Hematopoietic multipotent progenitor cell treated with erythropoietin and hydrocortisone succinate and interleukin-3 and kit ligand, for 15 days (in vitro differentiated cells): ENCODE measurements at regions not wholly inside any gene's neighbourhood (a gene's known extent, or its start where the extent isn't known, plus 50 kb on each side); places are given as distances from the start of the nearest gene placed in this dataset.
"Not testable (repeated sequence)": the region's sequence is repeated elsewhere in the genome, so short reads cannot be mapped to it uniquely, and the experiment has no call there.

Source experiments
- DNase-seq: peaks from one replicate; pipeline ENCODE4 v3.0.0-alpha.2; 2015; ENCODE audit warnings: low spot score

GRCh38 chr11:11715075-11715474 is 93.3 kb upstream of the GALNT18 start:
- not testable (repeated sequence) for DNase-seq

- DNase-seq = no peak
Measured at GRCh38 chr11:11710556-11710955, 88.8 kb upstream of the GALNT18 start.

- DNase-seq = no peak
Measured at GRCh38 chr11:11709447-11710239, 87.8 kb upstream of the GALNT18 start.

- no peak for DNase-seq
Measured at GRCh38 chr11:11708256-11708655, 86.5 kb upstream of the GALNT18 start.

- no peak for DNase-seq
Measured at GRCh38 chr11:11706028-11706427, 84.2 kb upstream of the GALNT18 start.

- DNase-seq = no peak
Measured at GRCh38 chr11:11703885-11704284, 82.1 kb upstream of the GALNT18 start.

GRCh38 chr11:11701070-11701469 is 79.3 kb upstream of the GALNT18 start:
- no peak for DNase-seq

GRCh38 chr11:11697796-11698195 is 76.0 kb upstream of the GALNT18 start:
- DNase-seq = no peak

- DNase-seq = no peak
Measured at GRCh38 chr11:11691296-11692151, 69.7 kb upstream of the GALNT18 start.

GRCh38 chr11:11681536-11681935 is 59.7 kb upstream of the GALNT18 start:
- DNase-seq = no peak

GRCh38 chr11:11677672-11678356 is 56.0 kb upstream of the GALNT18 start:
- no peak for DNase-seq

- DNase-seq = no peak
Measured at GRCh38 chr11:11675671-11676181, 53.9 kb upstream of the GALNT18 start.

- no peak for DNase-seq
Measured at GRCh38 chr11:11672789-11673188, 51.0 kb upstream of the GALNT18 start.

GRCh38 chr11:11672101-11672500 is 50.3 kb upstream of the GALNT18 start:
- DNase-seq = no peak
